HepG2 (cell line): ENCODE measurements at regions not wholly inside any gene's neighbourhood (a gene's known extent, or its start where the extent isn't known, plus 50 kb on each side); places are given as distances from the start of the nearest gene placed in this dataset.

Source experiments
- ATAC-seq: fragments of 200-7000 bp; cut with Tn5 transposase; 3 replicates; pipeline ENCODE4 v1.9.1; 2020; ENCODE audit warnings: mild to moderate bottlenecking, moderate library complexity
- BruUV-seq: library from RNA; stranded (reverse); fragments of 400-500 nt; replicated peaks from 2 replicates; lab custom pipeline; 2021; lab: Mats Ljungman, UMichigan
- CTCF ChIA-PET: fragments of 300-600 bp; formaldehyde crosslinking; extraction: SDS; loops from one replicate; lab custom pipeline; 2021; ENCODE audit warnings: low total read pairs, inconsistent platforms, low intra/inter-chr PET ratio; lab: Yijun Ruan, JAX
- POLR2A ChIA-PET: fragments of 350-600 bp; sonication (Branson Sonifier 250); formaldehyde crosslinking; loops from one replicate; lab custom pipeline; 2020; ENCODE audit warnings: antibody characterized with exemption, inconsistent platforms; lab: Yijun Ruan, JAX
- DNase-seq: peaks from one replicate; pipeline ENCODE4 v3.0.0-alpha.2; 2015; ENCODE audit warnings: low spot score
- FAIRE-seq: peaks from 3 replicates; lab custom pipeline; 2011; peaks lifted over from hg19 to GRCh38; lab: Jason Lieb, UNC
- H2AFZ ChIP-seq: one replicate; pipeline ENCODE4 v1.6.1; 2011; ENCODE audit warnings: low read length, inconsistent platforms
- H3K27ac ChIP-seq: fragments of 300-600 bp; 3 replicates; pipeline ENCODE4 v1.8.0; 2011; ENCODE audit warnings: mixed run types, mild to moderate bottlenecking, mixed read lengths, low read length, inconsistent platforms; ENCODE audit not compliant: insufficient read depth; ENCODE audit errors: extremely low read length
- H3K27me3 ChIP-seq, 2 experiments: fragments of 200-600 bp in 1 of 2; 2 replicates in 1 of 2; 3 replicates in 1 of 2; pipeline versions ENCODE4 v1.6.0 to v1.8.0; 2011; ENCODE audit warnings: low read length in 2 of 2, mild to moderate bottlenecking in 2 of 2, moderate library complexity in 2 of 2, inconsistent platforms in 1 of 2; ENCODE audit not compliant: insufficient read depth in 2 of 2, control insufficient read depth in 1 of 2
- H3K36me3 ChIP-seq, 2 experiments: fragments of 200-600 bp in 1 of 2; replicated peaks in 1 of 2; 2 replicates in 1 of 2; 3 replicates in 1 of 2; pipeline versions ENCODE4 v1.5.1 to v1.8.0; 2011; ENCODE audit warnings: low read length in 2 of 2, inconsistent platforms in 1 of 2; ENCODE audit not compliant: insufficient read depth in 2 of 2, control insufficient read depth in 1 of 2
- H3K4me1 ChIP-seq: 2 replicates; pipeline ENCODE4 v1.5.1; 2012; ENCODE audit warnings: low read length, inconsistent platforms; ENCODE audit not compliant: insufficient read depth
- H3K4me2 ChIP-seq: 2 replicates; pipeline ENCODE4 v1.6.0; 2011; ENCODE audit warnings: low read depth, low read length, inconsistent platforms
- H3K4me3 ChIP-seq, 3 experiments: fragments of 200-600 bp in 1 of 3; sonication (generic), shearing (Covaris generic) in 1 of 3; replicated peaks in 1 of 3; 2 replicates each; pipeline ENCODE4 v1.5.1; 2011 to 2016; ENCODE audit warnings: low read length in 3 of 3, inconsistent platforms in 2 of 3, low read depth in 2 of 3, mild to moderate bottlenecking in 2 of 3, control low read depth in 1 of 3, mixed read lengths in 1 of 3; ENCODE audit not compliant: insufficient read depth in 1 of 3
- H3K79me2 ChIP-seq: one replicate; pipeline ENCODE4 v1.6.1; 2011; ENCODE audit warnings: low read length, inconsistent platforms; ENCODE audit not compliant: insufficient read depth
- H3K9ac ChIP-seq: 2 replicates; pipeline ENCODE4 v1.6.0; 2011; ENCODE audit warnings: mild to moderate bottlenecking, low read depth, low read length, inconsistent platforms; ENCODE audit not compliant: insufficient read depth
- H3K9me3 ChIP-seq: 2 replicates; pipeline ENCODE4 v1.5.1; 2012; ENCODE audit warnings: mild to moderate bottlenecking, low read length
- H4K20me1 ChIP-seq: 2 replicates; pipeline ENCODE4 v1.6.0; 2011; ENCODE audit warnings: inconsistent platforms, mild to moderate bottlenecking, low read length, moderate library complexity; ENCODE audit not compliant: insufficient read depth
- CBX2 ChIP-seq, 2 experiments: fragments of 200-600 bp in 1 of 2; sonication (generic); formaldehyde crosslinking in 1 of 2; IDR thresholded peaks; 2 replicates each; pipeline versions ENCODE4 v1.7.0 to v1.8.1; 2018 to 2022; ENCODE audit warnings: low read depth in 2 of 2, low read length in 1 of 2, mild to moderate bottlenecking in 1 of 2, missing genetic modification reagents in 1 of 2
- DR1 ChIP-seq: sonication (generic); formaldehyde crosslinking; IDR thresholded peaks from 2 replicates; pipeline ENCODE4 v1.8.0; 2021; ENCODE audit warnings: mild to moderate bottlenecking, missing genetic modification reagents, inconsistent platforms
- GATAD2A ChIP-seq: IDR thresholded peaks from 2 replicates; pipeline ENCODE4 v1.6.1; 2016
- GPN1 ChIP-seq: sonication (generic); formaldehyde crosslinking; IDR thresholded peaks from 2 replicates; pipeline ENCODE4 v1.5.1; 2020; ENCODE audit warnings: missing genetic modification reagents, borderline replicate concordance
- MXD4 ChIP-seq: IDR thresholded peaks from 2 replicates; pipeline ENCODE4 v1.6.1; 2016; ENCODE audit warnings: mild to moderate bottlenecking, missing biosample characterization, missing genetic modification reagents
- NBN ChIP-seq: fragments of 450-650 bp; conservative IDR thresholded peaks from 2 replicates; pipeline ENCODE4 v1.6.1; 2017
- PITX1 ChIP-seq: sonication (generic); formaldehyde crosslinking; IDR thresholded peaks from 2 replicates; pipeline ENCODE4 v1.5.1; 2020; ENCODE audit warnings: mild to moderate bottlenecking, missing genetic modification reagents
- REXO4 ChIP-seq: sonication (generic); formaldehyde crosslinking; IDR thresholded peaks from 2 replicates; pipeline ENCODE4 v1.8.0; 2022; ENCODE audit warnings: missing genetic modification reagents, mild to moderate bottlenecking, borderline replicate concordance
- SRSF9 ChIP-seq: fragments of 200-400 bp; formaldehyde crosslinking; IDR thresholded peaks from 2 replicates; pipeline ENCODE4 v1.6.1; 2018; ENCODE audit warnings: borderline replicate concordance, mild to moderate bottlenecking, low read depth, low read length; ENCODE audit not compliant: insufficient read depth, poor library complexity, severe bottlenecking
- TCF7L2 ChIP-seq: IDR thresholded peaks from 2 replicates; pipeline ENCODE4 v1.6.1; 2011; ENCODE audit warnings: mild to moderate bottlenecking, low read depth, low read length, moderate library complexity
- ZNF605 ChIP-seq: sonication (generic); formaldehyde crosslinking; IDR thresholded peaks from 2 replicates; pipeline ENCODE4 v1.8.0; 2022; ENCODE audit warnings: mild to moderate bottlenecking, missing genetic modification reagents
- WGBS: methylation state at CpG from one replicate; pipeline ENCODE4 v1.1.6; 2017; ENCODE audit warnings: low lambda C conversion rate; 5-methylcytosine and 5-hydroxymethylcytosine counted together
- in situ Hi-C: cut with HindIII; loops from 2 replicates; pipeline ENCODE4 v1.10.0; 2017; ENCODE audit warnings: low pct_unique_long_range_greater_than_20kb; ENCODE audit not compliant: extremely low pct_ligation_motif_present
- intact Hi-C: fragments of 100-400 bp; cut with micrococcal nuclease; formaldehyde crosslinking; loops from one replicate; pipeline ENCODE4 v1.10.0; 2022; ENCODE audit not compliant: unreplicated experiment
- TF ChIP-seq, protein P1 (sequence below): sonication (generic); formaldehyde crosslinking; IDR thresholded peaks from 2 replicates; pipeline ENCODE4 v1.5.0; 2020; ENCODE audit warnings: mild to moderate bottlenecking, missing genetic modification reagents

GRCh38 chr3:118476885-118477618, 557.6 kb downstream of the IGSF11 start:
- CTCF ChIA-PET: no interaction called here
- H2AFZ ChIP-seq: no peak overlapping the region
- FAIRE-seq: no peak
- TF ChIP-seq GPN1: no peak
- TF ChIP-seq, all 625 proteins: peak for 0
- Histone ChIP-seq H3K9ac (no peak overlapping the region), H3K4me2 (no peak overlapping the region), H3K79me2 (no peaks in the 10 kb centered on the region), H3K27me3 (no peaks in the 10 kb centered on the region), H3K9me3 (no peaks in the 10 kb centered on the region), H3K27ac (no peak overlapping the region), H4K20me1 (no peaks in the 10 kb centered on the region), H3K36me3 (no peaks in the 10 kb centered on the region), H3K4me1 (no peaks in the 10 kb centered on the region), H3K4me3 (no peak overlapping the region)
- no peak for DNase-seq
- POLR2A ChIA-PET: no interaction called here
- WGBS: 6% methylated on average over 2 of the region's 2 CpGs
- no TSS peak for BruUV-seq
- in situ Hi-C loops: no loop called here
- no peak for ATAC-seq
- intact Hi-C loops: no loop called here

DNA sequence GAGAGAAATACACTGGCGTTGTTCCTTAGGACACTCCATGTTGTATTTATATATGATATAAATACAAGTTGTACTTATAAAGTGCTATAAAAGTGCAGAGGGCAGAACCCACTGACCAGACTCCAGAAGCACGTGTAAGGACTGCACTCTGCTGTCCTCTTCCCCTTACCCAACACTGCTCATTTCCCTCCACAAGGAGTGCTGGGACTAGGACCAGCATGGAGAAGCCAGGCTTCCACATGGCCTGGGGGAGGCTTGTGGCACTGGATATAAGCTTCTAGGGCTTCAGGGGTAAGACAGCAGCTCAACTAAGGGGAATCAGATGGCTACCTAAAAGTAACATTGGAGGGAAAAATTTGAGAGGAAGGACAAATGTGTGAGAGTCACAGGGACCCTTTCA, 556.9 kb downstream of the IGSF11 start:
- H3K4me2 ChIP-seq: no peak overlapping the region
- FAIRE-seq (no peak), ATAC-seq (no peak), DNase-seq (no peak)
- H3K4me1 ChIP-seq: no peaks in the 10 kb centered on the region
- no peaks in the 10 kb centered on the region for H3K79me2 ChIP-seq
- H4K20me1 ChIP-seq: no peaks in the 10 kb centered on the region
- H3K9ac ChIP-seq: no peak overlapping the region
- in situ Hi-C loops (no loop called here), intact Hi-C loops (no loop called here)
- no peaks in the 10 kb centered on the region for H3K27me3 ChIP-seq
- no peak overlapping the region for H2AFZ ChIP-seq
- no TSS peak for BruUV-seq
- ChIA-PET POLR2A (no interaction called here), CTCF (no interaction called here)
- TF ChIP-seq CBX2 (IDR thresholded peaks at IDR 0.05; ENCODE audit: low read depth, low read length) (no peak), CBX2 (CRISPR knock-in tag; IDR thresholded peaks at IDR 0.05; ENCODE audit: low read depth) (no peak), TCF7L2 (no peak), GATAD2A (CRISPR knock-in tag) (no peak), PITX1 (CRISPR knock-in tag) (no peak), REXO4 (CRISPR knock-in tag) (no peak), DR1 (no peak), MXD4 (CRISPR knock-in tag) (no peak), ZNF605 (CRISPR knock-in tag) (no peak), SRSF9 (no peak), NBN (no peak)
- TF ChIP-seq, protein P1, sequence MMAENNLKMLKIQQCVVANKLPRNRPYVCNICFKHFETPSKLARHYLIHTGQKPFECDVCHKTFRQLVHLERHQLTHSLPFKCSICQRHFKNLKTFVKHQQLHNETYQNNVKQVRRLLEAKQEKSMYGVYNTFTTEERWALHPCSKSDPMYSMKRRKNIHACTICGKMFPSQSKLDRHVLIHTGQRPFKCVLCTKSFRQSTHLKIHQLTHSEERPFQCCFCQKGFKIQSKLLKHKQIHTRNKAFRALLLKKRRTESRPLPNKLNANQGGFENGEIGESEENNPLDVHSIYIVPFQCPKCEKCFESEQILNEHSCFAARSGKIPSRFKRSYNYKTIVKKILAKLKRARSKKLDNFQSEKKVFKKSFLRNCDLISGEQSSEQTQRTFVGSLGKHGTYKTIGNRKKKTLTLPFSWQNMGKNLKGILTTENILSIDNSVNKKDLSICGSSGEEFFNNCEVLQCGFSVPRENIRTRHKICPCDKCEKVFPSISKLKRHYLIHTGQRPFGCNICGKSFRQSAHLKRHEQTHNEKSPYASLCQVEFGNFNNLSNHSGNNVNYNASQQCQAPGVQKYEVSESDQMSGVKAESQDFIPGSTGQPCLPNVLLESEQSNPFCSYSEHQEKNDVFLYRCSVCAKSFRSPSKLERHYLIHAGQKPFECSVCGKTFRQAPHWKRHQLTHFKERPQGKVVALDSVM (CRISPR knock-in tag): no peak
- H3K27ac ChIP-seq: no peak overlapping the region
- no peaks in the 10 kb centered on the region for H3K9me3 ChIP-seq
- no peak overlapping the region for H3K4me3 ChIP-seq
- H3K36me3 ChIP-seq: no peaks in the 10 kb centered on the region
- WGBS: 0% methylated on average over 1 of the region's 2 CpGs
